KMS-11 (cell line): ENCODE measurements at regions not wholly inside any gene's neighbourhood (a gene's known extent, or its start where the extent isn't known, plus 50 kb on each side); places are given as distances from the start of the nearest gene placed in this dataset.

Experiments
- H2AFZ ChIP-seq: fragments of 200-600 bp; sonication (generic); 2 replicates; pipeline ENCODE4 v1.6.1; 2016; ENCODE audit warnings: antibody characterized with exemption, mixed run types, low read depth
- H3K27ac ChIP-seq: fragments of 200-600 bp; sonication (generic); 2 replicates; pipeline ENCODE4 v1.6.1; 2016; ENCODE audit warnings: mild to moderate bottlenecking, mixed run types
- H3K27me3 ChIP-seq: fragments of 200-600 bp; sonication (generic); 2 replicates; pipeline ENCODE4 v1.6.1; 2017; ENCODE audit warnings: mild to moderate bottlenecking, low read depth, mixed run types, moderate library complexity; ENCODE audit not compliant: insufficient read depth
- H3K36me3 ChIP-seq: fragments of 200-600 bp; sonication (generic); 2 replicates; pipeline ENCODE4 v1.6.1; 2017; ENCODE audit warnings: mild to moderate bottlenecking, mixed run types; ENCODE audit not compliant: insufficient read depth
- H3K4me1 ChIP-seq: fragments of 200-600 bp; sonication (generic); 2 replicates; pipeline ENCODE4 v1.6.1; 2016; ENCODE audit warnings: mild to moderate bottlenecking, low read depth, mixed run types; ENCODE audit not compliant: poor library complexity, severe bottlenecking
- H3K4me2 ChIP-seq: fragments of 200-600 bp; sonication (generic); 2 replicates; pipeline ENCODE4 v1.7.0; 2016; ENCODE audit warnings: mild to moderate bottlenecking, mixed run types
- H3K4me3 ChIP-seq: fragments of 200-600 bp; sonication (generic); IDR thresholded peaks from 2 replicates; pipeline ENCODE4 v1.6.1; 2017; ENCODE audit warnings: low read depth, low read length, mixed read lengths; ENCODE audit not compliant: insufficient read depth
- H3K79me2 ChIP-seq: fragments of 200-600 bp; sonication (generic); 2 replicates; pipeline ENCODE4 v1.6.1; 2016; ENCODE audit warnings: low read depth, mixed run types; ENCODE audit not compliant: insufficient read depth
- H3K9ac ChIP-seq: fragments of 200-600 bp; sonication (generic); 2 replicates; pipeline ENCODE4 v1.6.1; 2016; ENCODE audit warnings: mild to moderate bottlenecking, mixed run types
- H4K20me1 ChIP-seq: fragments of 200-600 bp; sonication (generic); 2 replicates; pipeline ENCODE4 v1.6.1; 2016; ENCODE audit warnings: mild to moderate bottlenecking, mixed run types; ENCODE audit not compliant: insufficient read depth
- CTCF ChIP-seq: fragments of 200-600 bp; sonication (generic); conservative IDR thresholded peaks from 2 replicates; pipeline ENCODE4 v1.6.1; 2017; ENCODE audit warnings: low read depth, mild to moderate bottlenecking, antibody characterized with exemption, low read length, moderate library complexity, mixed read lengths

GRCh38 chr20:4411744-4412143 lies 162.7 kb upstream of the ADRA1D start:
- H3K27me3 ChIP-seq: no peaks in the 10 kb centered on the region
- H3K27ac ChIP-seq: no peak overlapping the region
- no peaks in the 10 kb centered on the region for H3K4me1 ChIP-seq
- TF ChIP-seq CTCF: no peak
- H3K36me3 ChIP-seq: no peaks in the 10 kb centered on the region
- no peak overlapping the region for H3K4me3 ChIP-seq
- no peaks in the 10 kb centered on the region for H4K20me1 ChIP-seq
- no peak overlapping the region for H3K4me2 ChIP-seq
- no peaks in the 10 kb centered on the region for H3K79me2 ChIP-seq
- H2AFZ ChIP-seq: no peak overlapping the region
- H3K9ac ChIP-seq: no peak overlapping the region

GRCh38 chr20:4406627-4407026 lies 157.5 kb upstream of the ADRA1D start:
- Histone ChIP-seq H3K36me3 (no peaks in the 10 kb centered on the region), H3K27me3 (no peaks in the 10 kb centered on the region), H3K27ac (no peak overlapping the region), H4K20me1 (no peaks in the 10 kb centered on the region), H2AFZ (no peak overlapping the region), H3K4me2 (no peak overlapping the region), H3K4me3 (no peak overlapping the region), H3K4me1 (no peaks in the 10 kb centered on the region), H3K9ac (no peak overlapping the region), H3K79me2 (no peaks in the 10 kb centered on the region)
- TF ChIP-seq CTCF: no peak

GRCh38 chr20:4401601-4402000 lies 152.5 kb upstream of the ADRA1D start:
- no peak overlapping the region for H2AFZ ChIP-seq
- no peaks in the 10 kb centered on the region for H3K27me3 ChIP-seq
- H3K4me3 ChIP-seq: no peak overlapping the region

GRCh38 chr20:4384961-4385360 lies 135.9 kb upstream of the ADRA1D start:
- Histone ChIP-seq H3K4me2 (no peak overlapping the region), H3K36me3 (no peaks in the 10 kb centered on the region), H3K27me3 (no peaks in the 10 kb centered on the region), H3K27ac (no peak overlapping the region), H3K9ac (no peak overlapping the region), H4K20me1 (no peaks in the 10 kb centered on the region), H3K79me2 (no peaks in the 10 kb centered on the region), H3K4me3 (no peak overlapping the region), H2AFZ (no peak overlapping the region), H3K4me1 (no peaks in the 10 kb centered on the region)
- TF ChIP-seq CTCF: no peak

More at GRCh38 chr20:4401601-4402000, 152.5 kb upstream of the ADRA1D start:
- no peak for TF ChIP-seq CTCF
- Histone ChIP-seq H3K4me2 (no peak overlapping the region), H3K4me1 (no peaks in the 10 kb centered on the region), H4K20me1 (no peaks in the 10 kb centered on the region), H3K36me3 (no peaks in the 10 kb centered on the region), H3K9ac (no peak overlapping the region), H3K27ac (no peak overlapping the region), H3K79me2 (no peaks in the 10 kb centered on the region)
